Smooth muscle cell of the brain vasculature (primary cell): ENCODE measurements at regions not wholly inside any gene's neighbourhood (a gene's known extent, or its start where the extent isn't known, plus 50 kb on each side); places are given as distances from the start of the nearest gene placed in this dataset.

Source experiments
- DNase-seq: peaks from one replicate; pipeline ENCODE4 v3.0.0-alpha.2; 2012; ENCODE audit warnings: low read depth, low spot score

DNA sequence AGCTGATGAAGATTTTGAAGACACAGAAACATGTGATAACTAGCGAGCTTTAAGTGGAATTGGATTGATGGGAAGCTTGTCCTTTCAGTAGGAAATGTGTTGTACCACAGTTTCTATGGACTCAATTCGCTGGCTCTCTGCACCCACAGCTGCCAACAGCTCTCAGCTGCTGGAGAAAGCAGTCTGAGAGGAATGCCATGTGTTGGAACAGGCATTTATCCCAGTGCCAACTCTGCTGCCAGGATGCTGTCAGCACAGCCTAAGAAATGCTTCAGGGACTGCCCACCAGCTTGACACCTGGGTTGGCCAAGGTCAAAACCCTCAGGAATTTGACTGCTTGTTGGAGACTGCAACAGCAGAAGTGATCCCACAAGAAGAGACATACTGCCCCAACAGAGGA, 193.0 kb upstream of the THSD7B start:
- DNase-seq, result no peak

DNA sequence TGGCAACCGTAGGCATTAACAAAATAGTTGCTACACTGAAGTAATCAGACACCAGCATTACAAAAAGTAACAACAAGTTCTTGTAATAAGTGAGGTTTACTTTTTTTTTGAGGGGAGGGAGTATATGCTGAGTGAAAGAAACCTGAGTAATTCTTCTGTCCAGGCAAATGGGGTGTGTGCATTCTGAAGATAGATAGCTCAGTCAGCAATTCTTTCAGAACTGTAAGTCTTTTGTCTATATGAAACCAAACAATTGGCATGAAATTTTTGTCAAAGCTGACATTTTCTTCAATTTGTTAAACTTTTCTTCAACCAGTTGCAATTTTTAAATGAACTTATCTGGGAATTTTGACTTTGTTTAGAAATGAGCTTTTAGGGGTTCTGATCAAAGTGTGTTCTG, 208.1 kb upstream of the THSD7B start:
- no peak for DNase-seq

DNA sequence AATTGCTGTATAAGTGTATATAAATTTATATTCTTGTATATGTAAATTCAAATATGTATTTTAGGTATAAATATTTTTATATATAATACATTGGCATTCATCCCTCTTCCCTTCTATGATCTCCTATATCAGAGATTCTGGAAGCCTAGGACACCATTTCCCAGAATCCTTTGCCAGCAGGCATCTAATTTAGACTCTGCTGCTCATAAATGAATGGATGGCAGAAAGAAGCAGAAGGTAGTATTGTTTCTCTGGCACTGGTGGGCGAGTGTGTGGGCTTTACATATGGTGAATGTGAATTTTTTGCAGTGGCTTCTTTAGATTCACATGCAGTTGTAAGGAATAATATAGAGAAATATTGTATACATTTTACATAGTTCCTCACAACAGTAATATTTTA, 215.2 kb upstream of the THSD7B start:
- no peak for DNase-seq

DNA sequence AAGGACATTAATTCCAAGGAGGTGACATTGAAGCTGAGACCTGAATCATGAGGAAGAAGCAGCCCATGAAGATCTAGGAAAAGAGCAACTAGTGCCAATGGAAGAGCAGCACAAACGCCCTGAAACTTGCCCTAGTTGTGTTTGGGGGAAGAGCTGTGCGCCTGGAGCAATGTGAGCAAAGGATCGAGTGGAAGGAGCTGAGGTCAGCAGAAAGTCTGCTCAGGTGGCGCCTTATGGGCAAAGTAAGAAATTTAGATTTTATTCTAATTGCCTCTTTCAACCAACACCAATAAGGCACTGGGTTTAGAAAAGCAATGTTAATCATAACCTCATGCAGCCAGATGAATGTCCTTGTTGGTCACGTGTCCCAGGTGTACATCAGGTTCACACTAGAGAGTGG, 226.0 kb upstream of the THSD7B start:
- DNase-seq, result no peak

DNA sequence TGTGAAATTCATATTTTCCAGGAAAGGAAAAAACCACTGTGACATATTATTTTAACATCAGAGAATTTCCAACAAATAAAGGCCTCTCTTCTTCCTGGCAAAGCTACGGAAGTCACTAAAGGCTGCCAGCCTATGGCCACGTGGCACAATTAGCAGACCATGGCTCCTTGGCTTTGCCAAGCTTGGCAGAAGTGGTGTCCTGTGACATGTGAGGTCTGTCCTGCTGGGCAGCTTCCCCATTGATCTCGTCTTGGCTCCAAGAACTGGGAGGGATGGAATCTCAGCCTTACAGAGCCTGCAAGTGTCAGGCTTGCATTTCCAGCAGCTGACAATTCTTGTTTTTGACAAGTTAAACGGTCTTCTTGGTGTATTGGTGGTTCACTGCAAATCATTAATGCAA, 226.9 kb upstream of the THSD7B start:
- DNase-seq, result no peak

DNA sequence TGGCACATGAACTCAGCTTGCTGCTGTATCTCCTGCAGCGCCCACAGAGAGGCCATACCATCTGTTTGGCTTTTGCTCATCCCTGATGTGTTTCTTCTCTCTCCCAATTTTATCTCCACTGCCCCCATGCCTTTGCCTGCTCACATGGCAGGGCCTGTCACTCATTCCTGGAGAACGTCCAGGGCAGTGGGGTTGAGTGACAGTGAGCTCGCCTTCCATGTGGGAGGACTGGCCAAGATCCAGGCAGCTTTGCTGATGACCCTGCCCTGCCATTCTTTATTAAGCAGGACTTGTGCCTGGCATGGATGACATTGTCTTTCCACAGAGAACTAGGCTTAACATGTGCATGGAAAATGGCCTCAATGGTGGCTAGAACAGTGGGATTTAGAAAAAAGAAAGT, 230.5 kb upstream of the THSD7B start:
- no peak for DNase-seq

DNA sequence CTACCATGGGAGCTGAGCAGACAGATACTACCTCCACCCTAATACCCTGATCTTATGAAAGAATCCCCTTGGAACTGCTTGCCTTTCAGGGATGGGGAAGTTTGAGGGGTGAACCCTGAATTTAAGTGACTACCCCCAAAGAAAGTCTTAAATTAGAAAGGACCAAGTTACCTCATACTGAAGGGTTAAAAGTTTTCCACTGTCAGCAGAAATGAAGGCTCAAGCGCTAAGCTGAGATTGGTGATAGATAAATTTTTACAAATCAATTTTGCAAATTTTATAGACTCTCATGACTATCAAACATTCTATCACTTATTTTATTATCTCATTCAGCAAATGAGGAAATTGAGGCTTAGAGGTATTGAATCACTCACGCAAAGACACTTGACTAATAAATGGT, 233.2 kb upstream of the THSD7B start:
- no peak for DNase-seq

DNA sequence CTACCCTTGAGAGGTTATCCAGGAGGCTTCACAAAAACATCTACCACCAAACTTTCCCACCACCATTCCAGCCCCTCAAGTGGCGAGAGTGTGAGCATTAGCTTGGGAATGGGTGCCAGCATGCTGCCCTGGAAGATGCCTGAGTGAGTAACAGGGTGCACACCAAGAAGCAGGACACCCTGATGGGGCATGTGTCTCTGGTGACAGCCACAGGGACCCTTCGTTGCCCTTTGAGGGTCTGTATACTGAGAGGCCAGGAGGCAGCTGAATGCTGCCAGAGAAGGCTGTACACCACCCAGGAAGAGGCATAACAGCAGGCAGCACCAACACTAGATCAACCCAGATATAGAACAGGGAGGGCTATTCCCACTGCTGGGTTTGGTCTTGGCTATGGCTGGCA, 233.6 kb upstream of the THSD7B start:
- DNase-seq, result no peak

DNA sequence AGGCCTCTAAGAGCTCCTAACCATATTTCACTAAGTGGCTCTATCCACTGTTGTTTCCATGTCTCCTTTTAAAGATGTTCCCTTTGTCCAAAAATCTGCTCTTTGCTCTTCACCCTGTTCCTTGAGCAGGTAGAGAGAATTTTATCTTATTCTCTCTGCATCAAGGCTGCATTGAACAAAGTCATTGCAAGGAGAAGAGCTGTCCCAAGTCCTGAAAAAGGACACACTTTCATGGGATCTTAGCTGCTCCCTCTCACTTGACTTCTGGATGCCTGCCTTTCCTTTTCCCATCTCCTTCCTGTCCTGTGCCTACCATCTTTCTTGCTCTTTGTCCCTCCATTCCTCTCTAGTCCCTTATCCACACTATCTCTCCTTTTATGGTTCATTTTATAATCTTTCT, 235.2 kb upstream of the THSD7B start:
- DNase-seq, result no peak

DNA sequence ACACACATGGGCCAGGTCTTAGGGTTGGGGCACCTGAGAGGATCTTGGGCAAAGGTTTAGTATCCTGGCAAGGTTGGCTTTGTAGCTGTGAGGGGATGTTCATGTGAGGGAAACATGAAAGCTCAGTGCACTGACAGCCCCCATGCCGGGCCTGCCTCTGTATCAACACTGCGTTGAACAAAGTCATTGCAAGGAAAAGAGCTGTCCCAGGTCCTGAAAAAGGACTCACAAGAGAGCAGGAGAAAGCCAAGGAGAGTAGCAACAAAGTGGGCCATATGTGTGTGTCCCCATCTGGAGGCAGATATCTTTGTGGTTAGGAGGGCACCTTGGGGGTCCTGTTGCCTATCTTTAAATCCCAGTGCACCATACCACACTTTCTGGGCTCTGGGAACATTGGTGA, 237.8 kb upstream of the THSD7B start:
- no peak for DNase-seq

DNA sequence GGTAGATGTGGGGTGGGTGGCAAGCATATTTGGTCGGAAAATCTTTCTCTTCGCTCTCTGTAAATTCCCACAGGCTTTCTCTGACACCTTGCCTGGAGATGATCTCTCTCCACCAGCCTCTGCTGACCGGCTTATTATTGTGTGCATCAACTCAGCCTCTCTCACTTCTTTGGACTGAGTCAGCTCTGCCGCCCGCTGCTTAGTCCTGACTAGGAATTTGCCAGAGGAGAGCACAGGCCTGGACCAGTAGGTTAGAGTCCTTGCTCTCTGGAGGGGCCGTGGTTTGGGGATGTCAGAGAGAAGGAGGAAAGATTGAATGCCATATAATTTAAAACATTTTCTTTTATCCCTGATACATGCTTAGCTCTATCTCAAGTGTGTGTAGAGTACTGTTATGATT, 242.6 kb upstream of the THSD7B start:
- no peak for DNase-seq

DNA sequence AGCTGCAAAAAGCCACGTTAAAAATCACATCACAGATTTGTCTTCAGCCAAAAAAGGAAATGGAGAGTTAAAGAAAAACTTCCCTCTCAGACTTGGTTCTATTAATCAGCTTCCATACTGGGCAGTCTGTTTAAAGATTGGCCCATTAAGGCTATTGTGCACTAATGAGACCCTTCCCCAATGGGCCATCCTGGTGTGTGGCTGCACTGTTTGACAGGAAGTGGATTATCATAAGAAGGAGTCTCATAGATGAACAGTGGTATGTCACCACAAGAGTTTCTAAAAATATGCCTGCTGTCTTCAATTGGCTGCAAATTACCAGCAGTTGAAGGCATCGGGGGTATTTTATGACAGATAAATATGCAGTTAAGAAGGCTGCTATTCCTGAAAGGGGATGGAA, 247.6 kb upstream of the THSD7B start:
- DNase-seq, result no peak

DNA sequence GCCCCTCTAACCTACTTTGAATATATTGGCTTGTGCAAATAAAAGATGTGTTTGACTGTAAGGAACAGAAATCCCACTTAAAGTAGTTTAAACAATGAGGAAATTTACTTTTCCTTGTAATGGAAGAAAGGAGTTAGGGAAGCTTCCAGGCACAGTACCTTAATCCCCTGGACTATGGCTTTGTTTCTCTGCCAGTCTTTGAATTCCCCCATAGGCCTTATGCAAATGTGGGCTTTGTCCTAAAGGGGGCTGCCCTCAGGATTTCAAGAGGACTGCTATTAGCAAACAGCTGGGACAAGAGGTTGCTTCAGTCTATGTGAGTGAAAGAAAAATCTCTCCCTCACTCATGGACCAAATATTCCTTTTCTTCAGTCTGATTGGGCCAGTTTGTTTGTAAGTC, 255.1 kb upstream of the THSD7B start:
- DNase-seq, result no peak

DNA sequence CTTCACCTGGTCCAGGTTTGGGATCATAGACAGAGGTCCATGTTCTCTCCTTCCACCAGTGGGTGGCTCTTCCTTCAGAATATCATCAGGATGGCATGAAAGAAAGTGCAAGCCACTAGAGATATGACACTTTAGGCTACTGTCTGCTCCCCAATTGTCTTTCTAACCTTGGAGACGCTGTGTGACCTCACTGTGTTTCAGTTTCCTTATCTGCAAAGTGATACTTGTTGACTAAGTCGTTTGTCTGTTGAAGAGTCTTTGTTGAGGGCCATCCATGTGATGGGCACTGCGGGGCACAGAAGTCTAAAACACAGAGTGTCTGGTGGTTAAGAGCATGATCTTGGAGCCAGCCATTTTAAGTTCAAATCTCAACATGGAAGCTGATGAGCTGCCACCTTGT, 259.9 kb upstream of the THSD7B start:
- DNase-seq, result no peak

DNA sequence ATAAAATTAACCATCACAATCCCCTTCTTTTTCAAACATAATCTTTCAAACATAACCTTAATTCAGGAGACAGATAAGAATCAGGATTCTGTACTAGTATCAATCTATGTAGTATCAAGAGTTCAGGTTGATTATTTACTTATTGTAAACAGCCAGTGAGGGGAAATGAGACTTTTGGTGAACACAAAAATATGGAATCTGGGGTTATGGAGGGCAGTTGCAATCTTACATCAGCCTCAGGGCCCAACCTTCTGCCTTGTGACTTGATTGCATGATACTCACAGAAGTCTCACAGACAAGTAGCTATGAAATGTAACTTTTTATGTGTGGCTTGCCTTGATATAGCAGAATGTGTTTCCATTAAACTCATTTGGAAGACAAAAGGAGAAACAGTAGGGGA, 262.7 kb upstream of the THSD7B start:
- no peak for DNase-seq

DNA sequence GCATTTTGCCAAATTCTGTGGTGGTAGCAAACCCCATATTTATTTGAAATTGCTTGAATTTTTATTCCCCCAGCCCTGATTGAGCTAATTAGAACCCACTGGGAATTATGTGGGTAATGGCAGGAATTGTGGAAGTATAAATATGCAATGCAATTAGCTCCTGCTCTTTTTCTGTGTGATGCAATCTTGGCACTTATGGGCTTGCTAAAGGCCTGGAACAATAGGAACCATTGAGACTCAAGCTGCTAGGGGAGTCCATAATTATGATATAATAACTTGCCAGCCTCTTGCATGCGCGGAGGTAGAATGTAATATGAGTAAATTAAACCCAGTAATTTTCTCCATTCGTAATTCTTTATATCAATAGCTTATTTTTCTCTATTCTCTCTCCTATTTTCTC, 267.6 kb upstream of the THSD7B start:
- DNase-seq, result no peak

DNA sequence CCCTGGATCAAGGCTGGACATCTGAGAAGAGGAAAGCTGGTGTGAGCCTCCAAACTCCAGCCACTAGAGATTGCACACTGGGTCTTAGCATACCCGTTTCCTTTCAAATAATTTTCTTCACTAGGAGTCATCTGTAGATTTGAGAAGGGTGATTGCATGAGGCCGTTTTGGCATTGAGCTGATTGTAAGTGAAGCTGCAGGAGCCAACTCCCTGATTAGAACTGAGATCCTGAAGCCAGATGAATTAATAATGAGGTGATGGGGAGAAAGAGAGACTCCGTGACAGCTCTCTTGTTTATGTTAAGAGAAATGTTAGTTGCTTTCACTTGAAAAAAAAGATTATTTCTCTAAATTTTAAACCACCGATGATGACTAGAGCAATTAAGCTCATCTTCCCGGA, 268.4 kb upstream of the THSD7B start:
- DNase-seq, result no peak

DNA sequence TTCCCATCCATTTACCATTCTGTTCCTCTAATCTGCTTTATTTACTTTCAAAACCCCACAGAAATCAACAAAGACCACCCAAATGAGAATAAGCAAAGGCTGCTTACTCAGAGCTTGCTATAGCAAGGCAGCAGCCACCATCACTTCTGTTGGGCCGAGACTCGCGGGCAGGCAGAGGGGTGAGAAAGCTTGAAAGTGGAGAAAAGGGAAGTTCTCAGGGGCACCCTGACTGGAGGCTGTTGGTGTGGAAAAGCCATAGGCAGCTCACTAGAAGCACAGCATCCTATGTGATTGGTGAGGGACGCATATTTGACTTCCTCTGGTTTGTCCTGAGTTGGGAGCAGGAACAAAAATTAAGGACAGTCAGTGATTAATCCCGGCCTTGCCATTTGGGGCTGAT, 269.7 kb upstream of the THSD7B start:
- DNase-seq, result no peak

DNA sequence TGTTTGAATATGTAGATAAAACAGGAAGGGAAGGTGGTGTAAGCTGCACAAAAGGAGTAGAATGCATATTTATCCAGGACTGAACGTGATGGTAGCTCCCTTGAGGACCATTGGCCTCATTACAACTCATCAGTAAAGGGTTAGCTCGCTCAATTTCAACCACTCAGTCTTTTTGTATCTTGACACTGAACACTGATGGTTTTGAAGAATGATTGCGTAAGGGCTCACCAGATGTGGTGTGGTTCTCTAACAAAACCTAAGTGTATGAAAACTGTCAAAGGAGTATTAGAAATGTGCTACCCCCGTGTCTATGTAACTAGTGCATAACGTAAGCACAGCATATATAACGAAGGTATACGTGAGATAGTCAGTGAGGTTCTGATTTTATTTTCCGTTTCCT, 272.4 kb upstream of the THSD7B start:
- DNase-seq, result no peak

DNA sequence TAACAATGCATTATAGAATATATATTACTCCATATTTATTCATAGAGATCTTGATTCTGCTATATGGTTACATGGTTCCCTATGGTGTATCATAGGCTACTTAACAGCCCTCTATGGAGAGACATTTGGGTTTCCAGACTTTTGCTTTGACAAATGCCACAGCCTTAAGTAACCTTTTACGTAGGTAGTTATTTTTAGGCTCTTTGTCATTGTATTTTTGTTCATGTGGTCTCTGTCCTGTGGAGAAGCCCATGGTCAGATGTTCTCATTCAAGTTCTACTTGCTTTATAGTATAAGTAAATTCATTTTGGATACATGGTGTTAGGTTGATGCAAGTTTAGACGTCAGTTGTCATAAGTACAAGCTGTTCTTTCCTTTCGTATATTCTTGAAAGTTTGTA, 275.2 kb upstream of the THSD7B start:
- DNase-seq, result no peak

DNA sequence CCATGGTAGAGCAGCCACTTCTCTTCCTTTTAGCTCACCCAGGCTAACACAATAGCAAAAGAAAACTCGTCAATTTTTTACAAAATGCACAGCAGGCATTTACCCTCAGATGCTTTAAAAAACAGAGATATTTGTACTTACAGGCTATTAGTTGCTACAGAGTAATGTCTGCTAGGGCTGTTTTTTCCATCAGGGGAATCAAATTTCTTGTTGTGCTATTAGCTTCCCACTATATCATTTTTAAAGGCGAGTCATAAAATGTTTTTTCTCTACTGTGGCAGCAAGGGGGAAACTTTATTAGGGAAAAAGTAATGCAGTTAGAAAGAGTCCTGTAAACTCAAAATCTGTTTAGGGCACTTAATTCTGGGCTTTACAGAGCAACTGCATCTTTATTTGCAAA, 277.9 kb upstream of the THSD7B start:
- no peak for DNase-seq

DNA sequence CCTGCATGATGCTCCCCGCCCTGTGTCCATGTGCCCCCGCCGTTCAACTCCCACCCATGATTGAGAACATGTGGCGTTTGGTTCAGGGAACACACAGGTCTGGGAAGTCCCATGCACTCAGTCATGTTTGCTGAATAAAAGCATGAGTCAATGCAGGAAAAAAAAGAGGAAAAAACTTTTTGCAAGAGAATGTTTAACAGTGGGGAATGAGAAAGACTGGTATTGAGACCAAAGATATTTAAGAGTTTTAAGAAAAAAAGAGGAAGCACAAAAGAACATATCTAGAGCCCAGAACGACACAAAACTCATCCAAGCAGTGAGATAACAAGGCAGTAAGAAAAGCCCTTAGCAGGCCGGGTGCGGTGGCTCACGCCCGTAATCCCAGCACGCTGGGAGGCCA, 279.2 kb upstream of the THSD7B start:
- no peak for DNase-seq

DNA sequence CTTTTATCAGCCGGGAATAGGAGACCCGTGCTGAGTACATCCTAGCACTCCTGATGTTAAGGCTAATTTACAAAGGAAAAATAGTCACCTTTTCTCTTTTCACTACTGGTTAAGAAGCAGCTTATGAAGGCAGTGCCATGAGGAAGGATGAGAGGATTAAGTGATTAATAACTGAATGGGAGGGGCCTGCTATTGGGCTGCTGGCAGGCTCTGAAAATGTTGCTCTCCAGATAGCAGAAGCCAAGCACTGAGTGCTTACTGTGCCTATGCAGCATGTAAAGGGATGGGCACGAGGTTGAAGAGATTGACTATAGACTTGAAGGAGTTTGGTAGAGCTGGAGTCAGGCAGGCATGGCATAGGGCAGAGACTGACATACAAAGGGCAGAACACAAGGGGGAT, 282.4 kb upstream of the THSD7B start:
- no peak for DNase-seq

DNA sequence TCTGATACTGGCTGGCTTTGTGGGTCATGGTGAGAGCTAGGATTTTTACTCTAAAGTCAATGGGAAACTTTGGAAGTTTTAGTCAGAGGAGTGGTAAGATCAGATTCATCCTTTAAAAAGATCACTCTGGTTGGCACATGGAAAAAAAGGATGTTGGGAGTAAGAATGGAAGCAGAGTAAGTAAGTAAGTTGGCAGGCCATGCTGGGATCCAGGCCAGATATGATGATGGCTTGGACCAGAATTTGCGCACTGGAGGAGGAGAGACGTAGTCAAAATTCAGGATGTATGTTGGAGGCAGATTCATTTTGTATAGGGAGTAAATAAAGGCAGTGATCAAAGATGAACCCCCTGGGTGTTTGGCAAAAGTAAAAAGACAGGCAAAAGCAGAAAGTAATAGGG, 283.3 kb upstream of the THSD7B start:
- no peak for DNase-seq

DNA sequence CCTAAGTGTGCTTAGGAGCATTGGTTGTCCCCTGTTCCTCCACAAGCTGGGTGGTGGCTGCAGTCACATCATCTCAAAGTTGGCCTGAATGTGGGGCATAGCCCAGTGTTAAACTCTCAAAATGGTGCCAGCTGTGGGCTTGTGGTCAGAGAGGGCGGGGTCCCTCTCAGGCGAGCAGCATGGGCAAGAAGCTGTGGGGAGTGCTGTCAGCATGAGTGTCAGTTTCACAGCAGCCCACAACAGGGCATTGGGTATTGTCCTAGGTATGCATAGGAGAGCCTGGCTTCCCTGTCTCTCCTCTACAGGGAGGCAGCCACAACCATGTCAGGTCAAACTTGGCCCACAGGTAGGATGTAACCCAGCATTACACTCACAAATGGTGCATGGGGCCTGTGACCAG, 285.6 kb upstream of the THSD7B start:
- DNase-seq, result no peak
